HepG2 (cell line): ENCODE measurements at regions not wholly inside any gene's neighbourhood (a gene's known extent, or its start where the extent isn't known, plus 50 kb on each side); places are given as distances from the start of the nearest gene placed in this dataset.

Source experiments
- MED1 ChIP-seq: sonication (generic); formaldehyde crosslinking; IDR thresholded peaks from 2 replicates; pipeline ENCODE4 v1.4.0; 2020; ENCODE audit warnings: missing genetic modification reagents
- TCF7L2 ChIP-seq: IDR thresholded peaks from 2 replicates; pipeline ENCODE4 v1.6.1; 2011; ENCODE audit warnings: mild to moderate bottlenecking, low read depth, low read length, moderate library complexity
- ZFP90 ChIP-seq: sonication (generic); formaldehyde crosslinking; IDR thresholded peaks from 2 replicates; pipeline ENCODE4 v1.8.0; 2022; ENCODE audit warnings: missing genetic modification reagents, mild to moderate bottlenecking, inconsistent platforms, borderline replicate concordance
- ZNF274 ChIP-seq: sonication (generic); formaldehyde crosslinking; IDR thresholded peaks from 2 replicates; pipeline ENCODE4 v1.5.1; 2020; ENCODE audit warnings: mild to moderate bottlenecking, missing genetic modification reagents
- ZNF44 ChIP-seq: sonication (generic); formaldehyde crosslinking; IDR thresholded peaks from 2 replicates; pipeline ENCODE4 v1.5.1; 2020; ENCODE audit warnings: mild to moderate bottlenecking, missing genetic modification reagents
- TF ChIP-seq, protein P1 (sequence below): sonication (generic); formaldehyde crosslinking; IDR thresholded peaks from 2 replicates; pipeline ENCODE4 v1.4.0; 2020; ENCODE audit warnings: missing genetic modification reagents, mild to moderate bottlenecking, borderline replicate concordance
- TF ChIP-seq, protein P2 (sequence below): sonication (generic); formaldehyde crosslinking; IDR thresholded peaks from 2 replicates; pipeline ENCODE4 v1.5.1; 2020; ENCODE audit warnings: missing genetic modification reagents, mild to moderate bottlenecking, borderline replicate concordance

DNA sequence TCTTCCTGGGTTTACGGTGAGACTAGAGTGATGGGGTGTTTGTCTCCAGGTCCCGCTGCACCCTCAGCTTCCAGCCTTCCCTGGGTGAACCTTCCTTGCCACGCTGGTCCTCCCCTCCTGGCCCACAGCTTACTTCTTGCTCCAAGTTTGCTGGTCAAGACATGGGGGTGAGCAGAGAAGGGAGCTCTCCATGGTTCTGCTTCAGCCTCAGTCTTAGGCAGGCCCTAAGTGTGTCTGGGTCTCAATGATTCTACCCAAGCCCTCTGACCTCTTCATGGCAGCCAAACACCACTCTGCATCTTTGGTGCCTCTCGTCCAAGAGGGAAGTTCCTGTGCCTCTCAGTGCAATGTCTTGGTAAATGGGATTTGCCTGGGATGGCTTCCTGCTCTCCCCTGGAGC lies 356.5 kb upstream of the KLF6 start:
- TF ChIP-seq TCF7L2 (no peak), MED1 (CRISPR knock-in tag) (no peak), ZFP90 (CRISPR knock-in tag) (no peak), ZNF274 (CRISPR knock-in tag) (no peak), ZNF44 (CRISPR knock-in tag) (no peak)
- TF ChIP-seq, protein P1, sequence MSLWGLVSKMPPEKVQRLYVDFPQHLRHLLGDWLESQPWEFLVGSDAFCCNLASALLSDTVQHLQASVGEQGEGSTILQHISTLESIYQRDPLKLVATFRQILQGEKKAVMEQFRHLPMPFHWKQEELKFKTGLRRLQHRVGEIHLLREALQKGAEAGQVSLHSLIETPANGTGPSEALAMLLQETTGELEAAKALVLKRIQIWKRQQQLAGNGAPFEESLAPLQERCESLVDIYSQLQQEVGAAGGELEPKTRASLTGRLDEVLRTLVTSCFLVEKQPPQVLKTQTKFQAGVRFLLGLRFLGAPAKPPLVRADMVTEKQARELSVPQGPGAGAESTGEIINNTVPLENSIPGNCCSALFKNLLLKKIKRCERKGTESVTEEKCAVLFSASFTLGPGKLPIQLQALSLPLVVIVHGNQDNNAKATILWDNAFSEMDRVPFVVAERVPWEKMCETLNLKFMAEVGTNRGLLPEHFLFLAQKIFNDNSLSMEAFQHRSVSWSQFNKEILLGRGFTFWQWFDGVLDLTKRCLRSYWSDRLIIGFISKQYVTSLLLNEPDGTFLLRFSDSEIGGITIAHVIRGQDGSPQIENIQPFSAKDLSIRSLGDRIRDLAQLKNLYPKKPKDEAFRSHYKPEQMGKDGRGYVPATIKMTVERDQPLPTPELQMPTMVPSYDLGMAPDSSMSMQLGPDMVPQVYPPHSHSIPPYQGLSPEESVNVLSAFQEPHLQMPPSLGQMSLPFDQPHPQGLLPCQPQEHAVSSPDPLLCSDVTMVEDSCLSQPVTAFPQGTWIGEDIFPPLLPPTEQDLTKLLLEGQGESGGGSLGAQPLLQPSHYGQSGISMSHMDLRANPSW (CRISPR knock-in tag) = no peak
- TF ChIP-seq, protein P2, sequence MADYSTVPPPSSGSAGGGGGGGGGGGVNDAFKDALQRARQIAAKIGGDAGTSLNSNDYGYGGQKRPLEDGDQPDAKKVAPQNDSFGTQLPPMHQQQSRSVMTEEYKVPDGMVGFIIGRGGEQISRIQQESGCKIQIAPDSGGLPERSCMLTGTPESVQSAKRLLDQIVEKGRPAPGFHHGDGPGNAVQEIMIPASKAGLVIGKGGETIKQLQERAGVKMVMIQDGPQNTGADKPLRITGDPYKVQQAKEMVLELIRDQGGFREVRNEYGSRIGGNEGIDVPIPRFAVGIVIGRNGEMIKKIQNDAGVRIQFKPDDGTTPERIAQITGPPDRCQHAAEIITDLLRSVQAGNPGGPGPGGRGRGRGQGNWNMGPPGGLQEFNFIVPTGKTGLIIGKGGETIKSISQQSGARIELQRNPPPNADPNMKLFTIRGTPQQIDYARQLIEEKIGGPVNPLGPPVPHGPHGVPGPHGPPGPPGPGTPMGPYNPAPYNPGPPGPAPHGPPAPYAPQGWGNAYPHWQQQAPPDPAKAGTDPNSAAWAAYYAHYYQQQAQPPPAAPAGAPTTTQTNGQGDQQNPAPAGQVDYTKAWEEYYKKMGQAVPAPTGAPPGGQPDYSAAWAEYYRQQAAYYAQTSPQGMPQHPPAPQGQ (CRISPR knock-in tag) = no peak
